Keratinocyte (primary cell): ENCODE measurements at regions not wholly inside any gene's neighbourhood (a gene's known extent, or its start where the extent isn't known, plus 50 kb on each side); places are given as distances from the start of the nearest gene placed in this dataset.

Experiments
- EZH2 ChIP-seq: IDR thresholded peaks from one replicate; pipeline ENCODE4 v1.6.1; 2012; ENCODE audit warnings: inconsistent platforms, mild to moderate bottlenecking, low read length, moderate library complexity
- TF ChIP-seq, protein P1 (sequence below), 3 experiments: IDR thresholded peaks in 1 of 3; conservative IDR thresholded peaks in 1 of 3; optimal IDR thresholded peaks in 1 of 3; 2 replicates in 2 of 3; 3 replicates in 1 of 3; pipeline versions ENCODE3 to v1.5.1; 2011; ENCODE audit warnings: low read length in 3 of 3, mild to moderate bottlenecking in 3 of 3, moderate library complexity in 2 of 3, control low read depth in 1 of 3, inconsistent platforms in 1 of 3; ENCODE audit not compliant: insufficient read depth in 2 of 3; ENCODE audit errors: extremely low read depth in 1 of 3

DNA sequence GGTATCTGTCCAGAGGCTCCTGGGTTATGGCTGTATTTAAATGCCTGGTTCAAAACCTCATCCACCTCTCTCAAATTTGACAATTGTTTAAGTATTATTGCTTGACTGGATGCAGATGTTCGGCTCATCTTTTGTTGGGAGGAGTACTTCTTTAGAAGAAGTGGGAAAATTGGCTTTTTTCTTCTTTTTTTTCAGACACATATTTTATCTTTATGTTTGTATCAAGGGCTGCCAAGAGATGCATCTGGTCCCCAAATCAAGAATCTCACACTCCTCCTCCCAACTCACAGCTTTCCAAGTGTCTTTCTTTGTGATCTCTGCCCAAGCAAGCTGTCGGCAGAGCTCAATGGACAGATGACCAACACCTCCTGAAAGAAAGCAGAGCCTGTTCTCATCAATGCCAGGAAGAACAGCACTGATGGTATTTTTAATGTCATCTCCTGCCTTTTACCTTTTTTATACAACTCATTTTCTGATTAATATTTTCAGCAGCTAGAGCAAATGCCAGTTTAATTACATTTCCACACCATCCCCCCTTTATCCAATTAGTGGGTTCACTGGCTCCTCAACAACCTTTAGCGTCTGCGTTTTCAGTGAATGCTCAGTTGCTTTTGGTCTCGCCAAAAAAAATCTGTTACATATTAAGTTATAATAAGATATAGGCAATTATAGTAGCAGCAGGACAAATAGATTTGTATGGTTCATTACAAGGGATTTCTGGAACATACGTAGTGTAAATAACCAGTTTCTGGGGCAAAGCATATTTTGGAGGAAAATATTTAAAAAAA is 110.3 kb upstream of the SLIT3 start:
- TF ChIP-seq, protein P1, sequence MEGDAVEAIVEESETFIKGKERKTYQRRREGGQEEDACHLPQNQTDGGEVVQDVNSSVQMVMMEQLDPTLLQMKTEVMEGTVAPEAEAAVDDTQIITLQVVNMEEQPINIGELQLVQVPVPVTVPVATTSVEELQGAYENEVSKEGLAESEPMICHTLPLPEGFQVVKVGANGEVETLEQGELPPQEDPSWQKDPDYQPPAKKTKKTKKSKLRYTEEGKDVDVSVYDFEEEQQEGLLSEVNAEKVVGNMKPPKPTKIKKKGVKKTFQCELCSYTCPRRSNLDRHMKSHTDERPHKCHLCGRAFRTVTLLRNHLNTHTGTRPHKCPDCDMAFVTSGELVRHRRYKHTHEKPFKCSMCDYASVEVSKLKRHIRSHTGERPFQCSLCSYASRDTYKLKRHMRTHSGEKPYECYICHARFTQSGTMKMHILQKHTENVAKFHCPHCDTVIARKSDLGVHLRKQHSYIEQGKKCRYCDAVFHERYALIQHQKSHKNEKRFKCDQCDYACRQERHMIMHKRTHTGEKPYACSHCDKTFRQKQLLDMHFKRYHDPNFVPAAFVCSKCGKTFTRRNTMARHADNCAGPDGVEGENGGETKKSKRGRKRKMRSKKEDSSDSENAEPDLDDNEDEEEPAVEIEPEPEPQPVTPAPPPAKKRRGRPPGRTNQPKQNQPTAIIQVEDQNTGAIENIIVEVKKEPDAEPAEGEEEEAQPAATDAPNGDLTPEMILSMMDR (optimal IDR thresholded peaks at IDR 0.05 in 1 of 3, IDR thresholded peaks at IDR 0.05 in 1 of 3, conservative IDR thresholded peaks at IDR 0.05 in 1 of 3; ENCODE audit: extremely low read depth in 1 of 3, insufficient read depth in 2 of 3, low read length in 3 of 3) = no peak
- no peak for TF ChIP-seq EZH2
